SK-N-SH (cell line): ENCODE measurements at regions not wholly inside any gene's neighbourhood (a gene's known extent, or its start where the extent isn't known, plus 50 kb on each side); places are given as distances from the start of the nearest gene placed in this dataset.

Experiments used
- CTCF ChIP-seq: fragments of 200-600 bp; sonication (generic); IDR thresholded peaks from 2 replicates; pipeline ENCODE4 v1.6.1; 2017; ENCODE audit warnings: antibody characterized with exemption, mild to moderate bottlenecking, moderate library complexity
- FOXJ3 ChIP-seq: sonication (generic); formaldehyde crosslinking; IDR thresholded peaks from 2 replicates; pipeline ENCODE4 v1.5.1; 2020; ENCODE audit warnings: mild to moderate bottlenecking, missing genetic modification reagents
- IRF3 ChIP-seq: fragments of 150-350 bp; IDR thresholded peaks from 2 replicates; pipeline ENCODE4 v1.6.1; 2016; ENCODE audit warnings: mild to moderate bottlenecking, low read depth, low read length
- NFIC ChIP-seq: IDR thresholded peaks from 2 replicates; pipeline ENCODE4 v1.4.0; 2012; ENCODE audit warnings: borderline replicate concordance
- PBX3 ChIP-seq: IDR thresholded peaks from 2 replicates; pipeline ENCODE4; 2012
- POLR2AphosphoS5 ChIP-seq: IDR thresholded peaks from 2 replicates; pipeline ENCODE4 v1.6.1; 2012; ENCODE audit warnings: low read depth, low read length
- REST ChIP-seq: IDR thresholded peaks from 2 replicates; pipeline ENCODE4 v1.6.1; 2012; ENCODE audit warnings: mild to moderate bottlenecking, low read depth, low read length, moderate library complexity
- SMC3 ChIP-seq: IDR thresholded peaks from 2 replicates; pipeline ENCODE4 v1.6.1; 2012; ENCODE audit warnings: low read depth, low read length, improper control_type of control experiment
- TAF1 ChIP-seq: IDR thresholded peaks from 2 replicates; pipeline ENCODE4 v1.6.1; 2012; ENCODE audit warnings: low read depth, mild to moderate bottlenecking, low read length, moderate library complexity, borderline replicate concordance
- TCF12 ChIP-seq: IDR thresholded peaks from 2 replicates; pipeline ENCODE4 v1.4.0; 2012
- TEAD4 ChIP-seq: IDR thresholded peaks from 2 replicates; pipeline ENCODE4 v1.4.0; 2012; ENCODE audit warnings: mild to moderate bottlenecking, borderline replicate concordance; ENCODE audit not compliant: insufficient read depth
- USF1 ChIP-seq: IDR thresholded peaks from 2 replicates; pipeline ENCODE4 v1.4.0; 2012; ENCODE audit warnings: low read depth, borderline replicate concordance
- ZBTB33 ChIP-seq: IDR thresholded peaks from 2 replicates; pipeline ENCODE4 v1.4.0; 2012; ENCODE audit warnings: low read depth, borderline replicate concordance

- no peak for TF ChIP-seq CTCF
- no peak for TF ChIP-seq PBX3
- no peak for TF ChIP-seq FOXJ3
- no peak for TF ChIP-seq USF1
- no peak for TF ChIP-seq TAF1
- TF ChIP-seq SMC3, result no peak
- TF ChIP-seq TEAD4, result no peak
- TF ChIP-seq TCF12, result no peak
- no peak for TF ChIP-seq REST
- no peak for TF ChIP-seq POLR2AphosphoS5
- TF ChIP-seq ZBTB33, result no peak
- TF ChIP-seq IRF3, result no peak
- no peak for TF ChIP-seq NFIC
Observed at GRCh38 chr1:88451856-88452255, 232.2 kb upstream of the PKN2 start.
